GM18502 (cell line): ENCODE measurements at regions not wholly inside any gene's neighbourhood (a gene's known extent, or its start where the extent isn't known, plus 50 kb on each side); places are given as distances from the start of the nearest gene placed in this dataset.
"Not testable (repeated sequence)": the region's sequence is repeated elsewhere in the genome, so short reads cannot be mapped to it uniquely, and the experiment has no call there.

ENCODE experiments used
- ATAC-seq: cut with Tn5 transposase; IDR thresholded peaks from one replicate; pipeline ENCODE4 v1.9.1; 2021; ENCODE audit warnings: mild to moderate bottlenecking; ENCODE audit not compliant: unreplicated experiment, poor library complexity

DNA sequence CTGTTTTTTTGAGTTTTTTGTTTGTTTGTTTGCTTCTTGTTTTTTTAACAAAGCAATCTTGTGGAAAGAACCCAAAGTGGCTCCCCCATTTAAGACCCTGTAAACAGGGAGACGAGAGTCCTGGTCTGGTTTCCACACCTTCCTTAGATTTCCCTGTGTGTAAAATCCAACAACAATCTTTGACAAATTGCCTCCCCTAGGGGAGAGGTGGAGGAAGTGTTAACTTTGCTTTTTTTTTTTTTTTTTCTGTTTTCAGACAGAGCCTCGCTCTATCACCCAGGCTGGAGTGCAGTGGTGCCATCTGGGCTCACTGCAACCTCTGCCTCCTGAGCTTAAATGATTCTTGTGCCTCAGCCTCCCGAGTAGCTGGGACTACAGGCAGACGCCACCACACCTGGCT is 136.0 kb downstream of the OTOP1 start:
- ATAC-seq, result not testable (repeated sequence)

DNA sequence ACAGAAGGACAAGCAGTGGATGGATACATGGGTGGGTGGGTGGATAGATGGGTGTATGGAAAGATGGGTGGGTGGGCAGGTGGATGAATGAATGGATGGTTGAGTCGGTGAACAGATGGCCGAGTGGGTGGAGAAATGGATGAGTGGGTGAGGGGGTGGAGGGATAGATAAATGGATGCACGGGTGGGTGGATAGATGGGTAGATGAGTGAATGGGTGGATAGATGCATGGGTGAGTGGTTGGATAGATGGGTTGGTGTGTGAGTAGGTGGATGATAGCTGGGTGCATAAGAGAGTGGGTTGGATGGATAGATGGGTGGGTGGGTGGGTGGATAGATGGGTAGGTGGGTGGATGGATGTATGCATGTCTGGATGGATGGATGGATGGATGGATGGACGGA is 134.6 kb downstream of the OTOP1 start:
- ATAC-seq, result not testable (repeated sequence)

DNA sequence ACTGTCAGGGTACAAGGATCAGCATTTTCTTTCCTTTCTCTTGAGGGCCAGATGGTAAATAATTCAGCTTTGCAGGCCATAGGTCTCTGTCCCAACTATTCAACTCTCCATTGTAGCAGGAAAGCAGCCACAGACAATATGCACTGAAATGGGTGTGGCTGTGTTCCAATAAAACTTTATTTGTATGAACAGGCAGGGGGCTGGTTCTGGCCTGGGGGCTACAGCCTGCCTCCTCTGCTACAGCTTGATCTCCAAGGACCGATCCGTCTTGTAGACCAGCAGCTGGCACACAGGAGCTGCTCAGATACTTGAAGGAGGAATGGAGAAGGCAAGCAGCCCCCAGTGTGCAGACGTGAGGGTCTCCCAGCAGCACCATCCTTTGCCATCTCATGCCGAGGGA is 127.1 kb downstream of the OTOP1 start:
- ATAC-seq, result not testable (repeated sequence)

DNA sequence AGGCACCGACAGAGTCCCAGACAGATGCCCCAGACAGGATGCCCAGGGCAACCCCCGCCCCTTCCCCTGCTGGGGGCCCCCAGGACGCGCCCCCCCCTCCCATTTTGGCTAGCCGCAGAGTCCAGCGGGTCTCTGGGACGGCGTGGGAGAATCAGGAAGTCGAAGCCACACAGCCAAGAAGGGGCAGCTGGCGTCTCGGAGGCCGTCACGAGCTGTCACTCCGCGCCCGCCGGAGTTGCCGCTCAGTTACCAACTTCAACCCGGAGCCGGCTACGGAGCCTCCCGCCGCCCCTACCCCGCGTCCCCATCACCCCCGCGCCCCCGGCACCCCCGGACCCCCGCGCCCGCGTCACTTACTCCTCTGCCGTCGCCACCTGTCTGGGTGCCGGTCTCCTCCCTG is 119.8 kb downstream of the OTOP1 start:
- not testable (repeated sequence) for ATAC-seq

DNA sequence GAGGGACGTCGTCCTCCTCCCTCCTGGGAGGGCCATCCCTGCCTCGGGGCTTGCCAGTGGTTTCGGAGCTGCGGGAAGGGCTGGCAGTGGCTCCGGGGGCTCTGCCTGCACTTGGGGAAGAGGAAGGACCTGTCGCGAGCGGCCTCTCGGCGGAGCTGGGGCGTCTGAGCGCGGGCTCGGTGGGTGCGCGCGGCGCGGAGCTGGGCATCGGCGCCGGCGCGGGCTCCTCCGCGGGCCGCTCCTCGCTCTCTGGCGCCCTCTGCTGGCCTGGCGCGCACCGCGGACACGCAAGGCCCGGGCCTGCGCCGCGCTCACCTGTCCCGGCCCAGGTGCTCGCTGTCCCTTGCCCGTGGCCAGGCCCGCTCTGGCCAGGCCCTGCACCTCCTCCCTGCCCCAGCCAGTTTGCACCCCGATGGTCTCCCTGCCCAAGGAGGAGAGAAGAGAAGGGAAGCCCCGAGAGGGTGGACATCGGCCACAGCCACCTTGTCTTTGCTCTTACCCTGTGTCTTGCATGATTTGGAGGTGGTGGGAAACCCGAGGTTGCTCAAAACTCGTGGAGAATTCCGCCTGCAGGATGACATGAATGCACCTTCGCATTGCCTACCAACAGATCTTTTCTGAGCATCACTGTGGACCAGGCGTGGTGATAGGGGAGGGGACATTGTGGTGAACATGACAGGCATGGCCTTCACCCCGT is 119.2 kb downstream of the OTOP1 start:
- ATAC-seq, result not testable (repeated sequence)

DNA sequence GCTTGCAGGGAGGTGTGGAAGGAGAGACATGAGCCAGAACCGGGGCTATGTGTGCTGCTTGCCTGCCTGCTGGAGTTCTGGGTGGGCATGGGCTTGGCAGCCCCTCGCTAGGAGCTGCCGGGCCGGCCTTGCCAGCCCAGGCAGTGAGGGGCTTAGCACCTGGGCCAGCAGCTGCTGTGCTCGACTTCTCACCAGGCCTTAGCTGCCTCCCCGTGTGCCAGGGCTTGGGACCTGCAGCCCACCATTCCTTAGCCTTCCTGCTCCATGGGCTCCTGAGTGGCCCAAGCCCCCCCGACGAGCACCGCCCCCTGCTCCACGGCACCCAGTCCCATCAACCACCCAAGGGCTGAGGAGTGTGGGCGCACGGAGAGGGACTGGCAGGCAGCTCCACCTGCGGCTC is 111.3 kb downstream of the OTOP1 start:
- not testable (repeated sequence) for ATAC-seq

DNA sequence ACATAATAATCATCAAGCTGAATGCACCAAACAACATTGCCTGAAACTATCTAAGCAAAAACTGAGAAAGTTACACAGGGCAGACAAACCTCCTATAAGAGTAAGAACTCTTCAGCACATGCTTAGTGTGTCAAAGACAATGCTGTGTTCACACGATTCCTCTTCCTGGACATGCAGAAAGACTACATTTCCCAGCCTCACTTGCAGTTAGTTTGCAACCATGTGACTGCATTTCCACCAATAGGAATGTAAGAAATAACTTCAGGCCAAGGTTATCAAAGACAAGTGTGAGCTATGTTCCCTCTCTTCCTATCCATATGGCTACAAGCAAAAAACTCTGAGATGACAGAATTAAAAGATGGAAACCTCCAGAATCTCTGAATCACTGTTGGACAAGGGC is 109.8 kb downstream of the OTOP1 start:
- not testable (repeated sequence) for ATAC-seq

DNA sequence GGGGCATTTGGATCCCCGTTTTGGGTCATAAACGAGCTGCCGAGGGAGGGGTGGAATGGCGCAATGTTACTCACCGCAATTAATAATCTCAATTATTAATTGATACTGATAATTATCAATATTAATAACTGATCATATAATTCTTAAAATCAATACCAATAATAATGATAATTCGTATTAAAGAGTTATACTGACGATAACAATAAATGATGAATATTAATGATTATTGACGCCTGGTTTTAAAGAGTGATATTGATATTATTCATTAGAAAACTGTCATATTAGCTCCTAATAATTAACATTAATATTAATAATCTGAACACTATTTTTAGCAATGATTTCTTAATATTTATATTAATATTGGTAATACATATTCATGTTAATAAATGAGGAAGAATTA is 92.4 kb downstream of the OTOP1 start:
- not testable (repeated sequence) for ATAC-seq

DNA sequence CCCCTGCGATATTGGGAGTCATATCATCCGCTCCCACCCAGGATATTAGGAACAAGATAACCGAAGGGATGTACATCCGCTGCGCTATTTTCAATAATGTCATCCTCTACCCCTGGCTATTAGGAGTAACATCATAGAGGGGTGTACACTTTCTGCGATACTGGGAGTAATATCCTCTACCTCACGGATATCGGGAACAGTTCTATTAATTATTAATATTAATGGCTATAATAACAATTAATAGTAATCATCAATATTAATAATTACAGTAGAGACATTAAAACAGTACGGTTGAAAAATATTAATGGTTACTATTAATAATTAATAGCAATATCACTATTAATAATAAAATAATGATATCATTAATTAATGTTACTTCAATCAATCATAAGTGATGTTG is 90.1 kb downstream of the OTOP1 start:
- not testable (repeated sequence) for ATAC-seq
